ENCODE measurements at regions not wholly inside any gene's neighbourhood (a gene's known extent, or its start where the extent isn't known, plus 50 kb on each side); places are given as distances from the start of the nearest gene placed in this dataset.

GRCh38 chr11:44456544-44457300 is 108.7 kb upstream of the CD82 start:
- peak; percentile 57 for TF ChIP-seq CTCF (IDR thresholded peaks at IDR 0.05; ENCODE audit: borderline replicate concordance)
- H3K4me3 ChIP-seq = no peak overlapping the region
- intact Hi-C loops (cut with micrococcal nuclease) = no loop called here
- peaks cover 6% of the 10 kb centered on the region for H3K9me3 ChIP-seq (replicated peaks)
- H3K27ac ChIP-seq (replicated peaks) = no peak overlapping the region
- no peaks in the 10 kb centered on the region for H3K27me3 ChIP-seq (ENCODE audit: low read depth)
- peak; percentile 28 for DNase-seq
- no peaks in the 10 kb centered on the region for H3K36me3 ChIP-seq
- H3K4me1 ChIP-seq = peaks cover 23% of the 10 kb centered on the region

GRCh38 chr11:44457862-44458261 is 107.6 kb upstream of the CD82 start:
- DNase-seq = no peak
- Histone ChIP-seq H3K27ac (replicated peaks) (no peak overlapping the region), H3K9me3 (replicated peaks) (peaks cover 6% of the 10 kb centered on the region), H3K4me1 (peaks cover 19% of the 10 kb centered on the region), H3K36me3 (no peaks in the 10 kb centered on the region), H3K4me3 (no peak overlapping the region), H3K27me3 (ENCODE audit: low read depth) (no peaks in the 10 kb centered on the region)
- TF ChIP-seq CTCF (IDR thresholded peaks at IDR 0.05; ENCODE audit: borderline replicate concordance) = no peak
- intact Hi-C loops (cut with micrococcal nuclease) = no loop called here

- no peak for TF ChIP-seq CTCF (IDR thresholded peaks at IDR 0.05; ENCODE audit: borderline replicate concordance)
- H3K27ac ChIP-seq (replicated peaks) = no peak overlapping the region
- H3K27me3 ChIP-seq (ENCODE audit: low read depth) = no peaks in the 10 kb centered on the region
- H3K9me3 ChIP-seq (replicated peaks) = peaks cover 18% of the 10 kb centered on the region
- no peaks in the 10 kb centered on the region for H3K36me3 ChIP-seq
- peaks cover 1% of the 10 kb centered on the region for H3K4me1 ChIP-seq
- DNase-seq = no peak
- intact Hi-C loops (cut with micrococcal nuclease) = no loop called here
- H3K4me3 ChIP-seq = no peak overlapping the region
Measured at GRCh38 chr11:44463751-44464150, 101.7 kb upstream of the CD82 start.

- Histone ChIP-seq H3K9me3 (replicated peaks) (peaks cover 18% of the 10 kb centered on the region), H3K4me1 (peaks cover 4% of the 10 kb centered on the region)
- intact Hi-C loops (cut with micrococcal nuclease) = no loop called here
Measured at GRCh38 chr11:44464741-44465140, 100.7 kb upstream of the CD82 start.

GRCh38 chr11:44466531-44467205 is 98.8 kb upstream of the CD82 start:
- Histone ChIP-seq H3K36me3 (no peaks in the 10 kb centered on the region), H3K4me3 (no peak overlapping the region), H3K27me3 (ENCODE audit: low read depth) (no peaks in the 10 kb centered on the region), H3K4me1 (peaks cover 16% of the 10 kb centered on the region), H3K27ac (replicated peaks) (no peak overlapping the region), H3K9me3 (replicated peaks) (peaks cover 12% of the 10 kb centered on the region)
- DNase-seq = no peak
- no peak for TF ChIP-seq CTCF (IDR thresholded peaks at IDR 0.05; ENCODE audit: borderline replicate concordance)
- intact Hi-C loops (cut with micrococcal nuclease) = no loop called here

More at GRCh38 chr11:44464741-44465140, 100.7 kb upstream of the CD82 start:
- no peak for DNase-seq
- Histone ChIP-seq H3K27ac (replicated peaks) (no peak overlapping the region), H3K27me3 (ENCODE audit: low read depth) (no peaks in the 10 kb centered on the region), H3K4me3 (no peak overlapping the region), H3K36me3 (no peaks in the 10 kb centered on the region)
- no peak for TF ChIP-seq CTCF (IDR thresholded peaks at IDR 0.05; ENCODE audit: borderline replicate concordance)

Data from left ventricle myocardium inferior (tissue), 1 donor.